Peyer's patch (tissue), 4 donors: ENCODE measurements at regions not wholly inside any gene's neighbourhood (a gene's known extent, or its start where the extent isn't known, plus 50 kb on each side); places are given as distances from the start of the nearest gene placed in this dataset.

Source experiments
- POLR2A ChIP-seq, 2 donors: fragments of 450-650 bp; IDR thresholded peaks; one replicate each; pipeline ENCODE4 v1.5.1; 2017; ENCODE audit warnings: antibody characterized with exemption in 2 of 2, mild to moderate bottlenecking in 2 of 2, moderate library complexity in 2 of 2
- TF ChIP-seq, protein P1 (sequence below), 6 experiments: fragments of 450-650 bp in 4 of 6; fragments of 200-600 bp in 2 of 6; sonication (generic) in 1 of 6; IDR thresholded peaks; one replicate each; pipeline ENCODE4 v1.5.1; 2017 to 2019; ENCODE audit warnings: antibody characterized with exemption in 6 of 6, mild to moderate bottlenecking in 3 of 6, moderate library complexity in 1 of 6

DNA sequence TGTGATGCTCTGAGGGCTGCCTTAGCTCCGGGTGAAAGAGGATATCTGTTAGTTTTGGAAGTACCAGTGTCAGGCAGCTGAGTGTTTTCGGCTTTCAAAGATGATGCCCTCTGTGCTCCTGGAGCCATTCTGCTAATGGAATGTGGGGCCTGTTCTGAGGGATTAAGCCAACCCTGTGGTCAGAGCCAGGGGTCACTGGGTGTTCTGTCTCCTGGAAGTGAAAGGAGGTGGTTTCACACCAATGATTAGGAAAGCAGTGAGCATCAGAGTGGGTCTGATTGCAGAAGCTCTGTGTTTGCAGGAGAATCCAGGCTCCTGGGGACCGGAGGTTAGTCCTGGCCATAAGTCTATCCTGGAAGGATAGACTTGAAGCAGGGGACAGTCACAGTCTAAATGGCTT, 94.6 kb downstream of the UQCRFS1 start:
- TF ChIP-seq, protein P1, sequence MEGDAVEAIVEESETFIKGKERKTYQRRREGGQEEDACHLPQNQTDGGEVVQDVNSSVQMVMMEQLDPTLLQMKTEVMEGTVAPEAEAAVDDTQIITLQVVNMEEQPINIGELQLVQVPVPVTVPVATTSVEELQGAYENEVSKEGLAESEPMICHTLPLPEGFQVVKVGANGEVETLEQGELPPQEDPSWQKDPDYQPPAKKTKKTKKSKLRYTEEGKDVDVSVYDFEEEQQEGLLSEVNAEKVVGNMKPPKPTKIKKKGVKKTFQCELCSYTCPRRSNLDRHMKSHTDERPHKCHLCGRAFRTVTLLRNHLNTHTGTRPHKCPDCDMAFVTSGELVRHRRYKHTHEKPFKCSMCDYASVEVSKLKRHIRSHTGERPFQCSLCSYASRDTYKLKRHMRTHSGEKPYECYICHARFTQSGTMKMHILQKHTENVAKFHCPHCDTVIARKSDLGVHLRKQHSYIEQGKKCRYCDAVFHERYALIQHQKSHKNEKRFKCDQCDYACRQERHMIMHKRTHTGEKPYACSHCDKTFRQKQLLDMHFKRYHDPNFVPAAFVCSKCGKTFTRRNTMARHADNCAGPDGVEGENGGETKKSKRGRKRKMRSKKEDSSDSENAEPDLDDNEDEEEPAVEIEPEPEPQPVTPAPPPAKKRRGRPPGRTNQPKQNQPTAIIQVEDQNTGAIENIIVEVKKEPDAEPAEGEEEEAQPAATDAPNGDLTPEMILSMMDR (IDR thresholded peaks at IDR 0.05), result no peak
- TF ChIP-seq POLR2A (IDR thresholded peaks at IDR 0.05), result no peak
